RCC 7860 (cell line): ENCODE measurements at regions not wholly inside any gene's neighbourhood (a gene's known extent, or its start where the extent isn't known, plus 50 kb on each side); places are given as distances from the start of the nearest gene placed in this dataset.
A peak's percentile ranks its signal among the peaks of the same experiment; 100 is the strongest.

ENCODE experiments used
- DNase-seq: peaks from one replicate; pipeline ENCODE4 v3.0.0-alpha.2; 2015; ENCODE audit warnings: low spot score
- FAIRE-seq: peaks from 2 replicates; lab custom pipeline; 2012; peaks lifted over from hg19 to GRCh38; lab: Jason Lieb, UNC

DNA sequence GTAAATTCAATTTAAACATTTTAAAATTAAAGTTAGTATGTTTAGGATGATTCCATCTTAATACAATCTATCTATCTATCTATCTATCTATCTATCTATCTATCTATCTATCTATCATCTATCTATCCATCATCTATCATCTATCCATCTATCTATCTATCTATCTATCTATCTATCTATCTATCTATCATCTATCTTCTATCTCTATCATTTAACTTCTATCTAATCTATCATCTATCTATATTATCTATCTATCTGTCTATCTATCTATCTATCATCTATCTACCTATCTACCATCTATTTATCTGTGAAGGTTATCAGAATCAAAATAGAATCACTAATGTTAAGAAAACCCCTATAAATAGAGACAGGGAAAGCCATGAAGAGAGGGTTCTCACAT, 78.3 kb downstream of the RAMP3 start:
- FAIRE-seq (peak; percentile 18), DNase-seq (no peak)

DNA sequence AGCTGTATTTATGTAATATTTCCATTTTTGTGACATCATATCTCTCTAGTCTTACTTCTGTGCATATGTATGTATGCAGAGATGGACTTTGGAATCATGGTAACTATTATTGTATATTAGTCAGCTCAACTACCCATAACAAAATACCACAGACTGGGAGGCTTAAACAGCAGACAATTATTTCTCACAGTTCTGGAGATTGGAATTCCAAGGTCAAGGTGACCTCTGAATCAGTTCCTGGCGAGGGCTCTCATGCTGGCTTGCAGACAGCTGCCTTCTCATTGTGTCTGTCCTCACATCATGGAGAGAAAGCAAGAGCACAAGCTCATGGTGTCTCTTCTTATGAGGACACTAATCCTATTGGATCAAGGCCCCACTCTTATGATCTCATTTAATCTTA, 79.1 kb downstream of the RAMP3 start:
- DNase-seq (no peak), FAIRE-seq (no peak)

DNA sequence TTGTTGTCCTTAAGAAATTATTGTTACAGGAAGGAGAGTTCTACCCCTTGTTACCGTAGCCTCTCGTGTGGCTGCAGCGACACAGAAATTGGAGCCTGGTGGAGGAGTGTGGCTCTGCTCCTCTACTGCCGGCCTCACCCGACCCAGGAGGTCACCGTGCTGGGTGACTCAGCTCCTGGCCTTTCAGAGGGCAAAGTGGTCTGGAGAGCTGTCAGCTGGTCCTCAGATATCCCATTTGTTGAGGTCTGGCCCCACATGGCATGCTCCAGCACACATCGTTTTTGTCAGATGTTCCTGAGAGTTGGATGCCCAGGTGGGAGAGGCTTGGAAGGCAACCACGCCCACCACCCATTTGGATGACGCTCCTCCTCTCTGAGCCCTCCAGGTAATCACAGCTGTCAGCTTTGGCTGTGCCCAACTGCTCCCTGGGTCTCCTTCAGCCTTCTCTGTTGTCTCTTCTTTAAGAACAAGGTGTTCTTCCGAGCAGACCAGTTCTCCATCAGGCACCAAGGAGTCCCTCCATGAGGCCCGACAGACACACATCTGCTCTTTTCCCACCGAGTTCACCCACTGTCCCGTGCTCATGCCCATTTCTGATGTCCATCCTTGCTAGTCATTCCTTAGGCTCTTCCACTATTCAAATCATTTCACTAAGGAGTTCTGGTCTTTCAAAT, 80.3 kb downstream of the RAMP3 start:
- DNase-seq (peak; percentile 14), FAIRE-seq (peak; percentile 42)

DNA sequence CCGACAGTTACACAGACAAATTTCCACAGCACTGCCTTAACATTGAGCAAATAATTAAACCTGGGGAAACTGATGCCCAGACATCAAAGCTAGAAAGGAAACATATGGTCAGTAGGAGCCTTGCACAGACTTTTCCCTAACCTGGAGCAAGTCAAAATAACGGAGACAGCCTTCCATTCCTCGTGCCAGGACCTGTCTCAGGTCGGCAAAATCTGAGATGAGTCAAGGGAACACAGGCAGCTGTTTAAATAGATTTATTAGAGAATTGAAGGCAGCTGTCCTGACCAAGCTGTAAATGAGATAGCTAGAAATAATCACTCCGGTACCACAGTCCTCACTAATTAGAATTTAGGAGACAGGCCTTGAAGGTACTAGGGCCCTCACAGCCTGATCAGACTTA, 81.2 kb downstream of the RAMP3 start:
- DNase-seq: no peak
- no peak for FAIRE-seq

DNA sequence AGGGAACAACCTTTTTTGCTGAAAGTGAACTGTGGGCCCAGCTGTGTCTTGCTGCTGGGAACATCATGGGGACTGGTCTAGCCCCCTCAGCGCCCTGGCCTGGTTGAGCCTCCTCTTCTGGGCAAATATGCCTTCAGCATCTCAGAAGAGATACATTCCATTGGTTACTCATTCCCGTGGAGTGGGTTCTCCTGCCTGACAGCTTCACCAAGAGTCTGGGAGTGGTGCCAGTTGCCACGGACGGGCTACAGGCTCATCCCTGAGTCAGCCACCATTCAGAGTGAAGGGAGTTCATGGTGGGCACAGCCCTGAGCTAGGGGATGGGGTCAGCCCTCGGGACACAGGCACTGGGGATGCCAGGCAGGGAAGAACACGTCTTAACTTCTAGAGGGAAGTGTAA, 81.9 kb downstream of the RAMP3 start:
- peak; percentile 49 for DNase-seq
- FAIRE-seq: peak; percentile 29

DNA sequence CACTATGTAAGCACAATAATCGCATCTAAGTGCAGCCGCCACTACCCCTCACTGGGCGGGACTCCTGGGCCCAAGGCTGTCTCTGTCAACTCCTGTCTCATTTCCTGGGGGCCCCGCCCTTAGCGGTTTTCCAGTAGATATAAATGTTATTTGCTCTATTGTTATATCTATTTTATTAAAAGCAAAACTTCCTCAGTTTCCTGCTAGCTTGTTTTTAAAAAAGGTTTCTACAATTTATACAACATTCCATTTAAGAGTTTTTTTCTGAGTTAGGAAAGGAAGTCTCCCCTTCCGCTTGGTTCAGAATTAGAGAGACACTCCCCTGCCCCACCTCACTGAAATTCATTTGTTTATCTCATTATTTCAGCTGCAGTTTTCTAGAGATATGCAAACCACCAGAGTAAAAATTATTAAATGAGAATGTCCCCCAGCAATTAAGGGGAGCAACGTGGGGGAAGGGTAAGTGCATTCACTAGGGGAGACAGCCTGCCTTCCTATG, 82.7 kb downstream of the RAMP3 start:
- no peak for FAIRE-seq
- no peak for DNase-seq

DNA sequence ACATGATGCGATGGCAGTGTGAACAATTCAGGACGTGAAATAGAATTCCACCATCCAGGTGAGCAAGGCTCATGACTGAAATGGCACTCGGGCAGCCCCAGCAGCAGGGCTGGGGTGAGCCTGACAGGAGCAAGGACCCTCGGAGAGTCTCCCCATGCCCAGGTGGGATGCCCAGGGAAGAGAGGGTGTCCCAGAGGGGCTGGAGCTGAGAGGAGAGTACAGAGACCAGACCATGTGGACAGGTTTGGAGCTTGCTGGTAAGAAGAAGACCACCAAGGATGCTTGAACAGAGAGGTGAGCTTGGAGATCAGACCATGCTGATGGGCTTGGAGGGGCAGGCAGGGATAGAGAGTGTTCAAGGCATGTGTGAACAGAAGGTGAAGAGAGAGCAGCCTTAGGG, 83.3 kb downstream of the RAMP3 start:
- FAIRE-seq: no peak
- DNase-seq: no peak

DNA sequence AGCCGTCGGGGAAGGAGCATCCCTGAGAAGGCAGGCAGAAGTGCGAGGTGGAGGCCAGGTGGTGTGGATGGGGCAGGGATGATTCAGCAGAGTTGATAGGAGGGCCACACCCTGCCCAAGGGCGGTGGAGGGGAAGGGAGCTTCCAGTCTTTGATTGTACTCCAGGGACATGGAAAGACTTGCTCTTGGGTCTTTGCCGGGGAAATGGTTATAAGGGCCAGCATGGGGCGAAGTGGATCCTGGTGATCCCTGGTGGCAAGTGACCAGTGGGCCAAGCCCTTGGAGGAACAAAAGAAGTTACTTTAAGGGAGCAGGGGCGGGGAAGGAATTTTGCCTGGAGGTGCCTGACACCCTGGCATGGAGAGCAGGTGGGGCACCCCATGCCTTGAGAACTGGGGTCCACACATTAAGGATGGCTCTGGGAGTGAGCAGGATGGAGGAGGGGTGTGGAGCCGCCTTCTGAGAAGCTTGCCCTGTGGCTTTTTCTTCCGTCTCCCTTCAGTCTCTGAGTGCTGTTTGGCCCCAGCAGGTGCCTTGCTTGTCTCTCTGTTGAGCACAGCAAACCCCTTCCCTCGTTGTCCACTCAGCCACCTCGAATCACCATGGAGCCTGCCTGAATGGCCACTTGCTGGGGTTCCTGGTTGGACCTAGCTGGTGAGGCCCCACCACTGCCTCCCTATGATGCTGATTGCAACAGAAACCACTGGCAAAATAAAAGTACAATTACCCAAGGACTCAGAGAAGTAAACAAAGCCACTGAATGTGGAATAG, 83.9 kb downstream of the RAMP3 start:
- FAIRE-seq: no peak
- no peak for DNase-seq

DNA sequence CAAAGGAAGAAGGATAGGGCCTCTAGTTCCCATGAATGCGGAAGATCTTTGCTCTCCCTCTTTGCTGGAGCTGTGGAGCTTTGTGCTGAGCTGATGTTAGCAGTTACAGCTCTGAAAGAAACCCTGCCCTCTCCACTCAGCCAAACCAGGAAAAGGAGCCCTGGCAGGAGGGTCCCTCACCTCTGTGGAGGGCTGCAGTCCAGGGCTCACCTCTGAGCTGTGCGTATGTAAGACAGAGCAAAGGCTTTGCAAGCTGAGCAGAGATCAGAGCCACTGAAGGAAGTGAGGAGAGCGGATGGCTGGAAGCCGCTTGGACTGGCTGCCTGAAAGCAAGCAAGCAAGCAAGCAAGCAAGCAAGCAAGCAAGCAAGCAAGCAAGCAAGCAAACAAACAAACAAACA, 84.7 kb downstream of the RAMP3 start:
- DNase-seq (no peak), FAIRE-seq (no peak)

DNA sequence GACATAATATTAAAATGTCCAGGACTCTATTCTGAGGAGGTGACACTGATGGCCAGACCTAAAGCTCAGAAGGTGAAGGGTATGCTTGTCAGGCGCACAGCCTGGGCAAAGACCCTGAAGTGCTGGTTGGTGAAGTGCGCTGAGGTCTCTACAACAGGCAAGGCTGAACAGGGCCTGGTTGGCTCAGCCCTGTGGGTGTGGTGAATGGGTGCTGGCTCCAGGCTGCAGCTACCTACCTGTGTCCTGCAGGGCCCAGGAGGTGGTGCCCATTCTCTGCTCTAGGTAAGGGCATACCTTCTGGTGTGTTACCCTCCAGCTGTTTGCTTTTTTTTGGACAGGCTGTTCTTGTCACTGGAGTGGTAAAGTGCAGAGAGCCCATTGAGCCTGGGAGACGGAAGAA, 85.1 kb downstream of the RAMP3 start:
- FAIRE-seq (no peak), DNase-seq (no peak)

DNA sequence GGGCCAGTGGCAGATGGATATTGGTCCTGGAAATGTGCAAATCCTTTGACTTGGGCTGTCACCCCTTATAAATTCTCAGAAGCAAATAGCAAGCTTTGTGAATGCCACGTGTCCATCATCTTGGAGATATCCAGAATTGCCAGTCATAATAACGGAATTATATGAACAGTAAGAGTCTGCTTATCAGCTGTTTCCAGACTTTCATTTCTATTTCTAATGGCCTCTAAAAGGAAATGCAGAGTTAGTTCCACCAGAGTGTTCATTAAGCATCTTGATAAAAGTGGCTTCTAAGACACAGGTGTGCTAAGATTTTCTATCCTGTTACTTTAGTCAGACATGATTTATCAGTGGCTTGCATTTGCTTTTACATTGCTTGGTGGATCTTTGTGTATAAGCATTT, 87.4 kb downstream of the RAMP3 start:
- no peak for FAIRE-seq
- no peak for DNase-seq

DNA sequence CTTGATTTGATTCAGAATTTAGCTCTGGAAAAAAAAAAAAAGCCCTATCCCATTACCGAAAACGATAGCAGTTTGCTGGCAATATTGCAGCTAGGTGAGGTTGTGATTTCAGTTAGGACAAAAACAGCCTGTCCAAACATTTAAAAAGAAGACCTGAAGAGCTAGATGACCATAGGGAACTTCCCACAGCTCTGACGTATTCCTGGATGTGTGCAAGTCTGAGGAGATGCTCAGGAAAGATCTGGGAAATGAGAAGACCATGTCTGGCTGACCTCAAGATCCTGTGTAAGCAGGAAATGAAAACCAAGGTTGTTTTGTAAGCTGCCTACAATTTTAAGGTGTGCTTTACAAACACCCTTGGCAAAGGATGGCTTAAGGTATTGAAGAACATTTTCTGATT, 88.7 kb downstream of the RAMP3 start:
- no peak for DNase-seq
- FAIRE-seq: no peak

DNA sequence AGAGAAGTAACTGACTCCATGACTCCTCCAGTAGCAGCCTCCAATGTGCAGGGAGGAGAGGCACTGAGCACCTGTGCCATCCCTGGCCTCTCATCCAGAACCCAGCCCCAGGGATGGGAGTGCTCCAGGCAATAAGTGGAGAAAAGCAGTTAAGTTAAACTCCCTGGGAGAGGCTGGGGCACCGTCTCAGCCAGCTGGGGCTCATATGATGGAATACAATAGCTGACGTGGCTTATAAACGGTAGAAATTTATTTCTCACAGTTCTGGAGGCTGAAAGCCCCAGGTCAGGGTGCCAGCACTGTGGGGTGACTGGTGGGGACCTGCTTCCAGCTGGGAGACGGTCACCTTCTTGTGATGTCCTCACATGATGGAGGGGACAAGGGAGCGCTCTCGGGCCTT, 94.7 kb downstream of the RAMP3 start:
- DNase-seq (no peak), FAIRE-seq (no peak)

DNA sequence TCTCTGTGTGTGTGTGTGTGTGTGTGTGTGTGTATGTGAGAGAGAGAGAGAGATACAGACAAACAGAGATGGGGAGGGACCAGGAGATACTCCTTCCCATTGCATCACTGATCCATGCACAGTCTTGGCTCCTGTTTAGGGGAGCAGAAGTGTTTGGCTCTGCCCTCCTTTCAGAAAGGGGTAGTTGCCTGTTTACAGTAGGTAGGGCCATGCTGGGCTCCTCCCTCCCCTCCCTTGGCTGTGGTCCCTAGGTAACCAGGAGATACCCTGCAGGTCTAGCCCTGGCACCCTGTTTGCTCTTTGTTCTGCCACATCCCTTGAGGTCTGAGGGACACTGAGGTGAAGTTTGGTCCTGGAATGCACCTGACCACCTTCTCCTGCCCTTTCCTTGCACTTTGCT, 95.3 kb downstream of the RAMP3 start:
- no peak for DNase-seq
- no peak for FAIRE-seq

DNA sequence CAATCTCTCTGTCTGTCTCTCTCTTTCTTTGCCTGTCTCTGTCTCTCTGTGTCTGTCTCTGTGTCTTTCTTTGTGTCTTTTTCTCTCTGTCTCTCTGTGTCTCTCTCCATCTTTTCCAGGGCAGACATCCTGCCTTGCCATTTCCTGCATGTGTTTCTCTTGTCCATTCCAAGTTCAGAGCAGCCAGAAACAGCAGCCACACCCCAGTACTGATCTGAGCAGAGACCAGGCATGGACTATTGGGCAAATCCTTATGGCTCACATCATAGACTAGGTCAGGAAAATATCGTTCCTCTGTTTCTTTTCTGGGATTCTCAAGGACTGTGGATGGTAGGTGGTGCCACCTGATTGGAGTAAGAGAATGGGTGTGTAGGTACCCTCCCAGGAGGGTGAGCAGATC, 95.8 kb downstream of the RAMP3 start:
- FAIRE-seq: no peak

DNA sequence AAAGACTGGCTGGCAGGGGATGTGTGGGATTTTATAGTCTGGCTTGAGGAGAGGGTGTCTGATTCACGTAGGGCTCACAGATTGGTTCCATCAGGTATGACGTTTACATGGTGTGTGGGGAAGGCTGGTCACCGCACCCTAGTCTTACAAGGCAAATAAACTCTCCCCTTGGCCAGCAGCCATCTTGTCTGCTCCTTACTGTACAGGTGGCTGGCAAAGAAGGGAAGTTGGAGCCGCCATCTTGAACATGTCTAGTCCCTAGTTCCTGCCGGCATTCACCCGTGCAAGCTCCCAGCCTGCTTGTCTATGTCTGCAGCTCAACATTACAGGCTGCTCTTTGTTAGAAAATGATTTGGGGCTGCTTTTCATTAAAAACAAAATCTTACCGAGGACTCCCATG, 97.6 kb downstream of the RAMP3 start:
- DNase-seq: no peak
- FAIRE-seq: no peak

More for the DNA sequence above, 95.8 kb downstream of the RAMP3 start:
- no peak for DNase-seq

DNA sequence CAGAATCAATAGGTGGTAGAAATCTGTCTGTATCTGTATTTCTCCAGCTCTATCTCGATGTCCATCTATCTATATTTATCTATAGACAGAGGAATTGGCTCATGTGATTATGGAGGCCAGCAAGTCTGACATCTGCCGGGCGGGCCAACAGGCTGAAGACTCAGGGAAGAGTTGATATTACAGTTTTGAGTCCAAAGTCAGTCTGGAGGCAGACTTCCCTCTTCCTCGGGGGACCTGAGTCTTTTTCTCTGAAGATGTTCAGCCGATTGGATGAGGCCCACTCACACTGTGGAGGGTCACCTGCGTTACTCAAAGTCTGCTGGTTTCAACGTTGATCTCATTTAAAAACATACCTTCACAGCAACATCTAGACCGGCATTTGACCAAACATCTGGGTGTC, 98.7 kb downstream of the RAMP3 start:
- no peak for FAIRE-seq
- no peak for DNase-seq

DNA sequence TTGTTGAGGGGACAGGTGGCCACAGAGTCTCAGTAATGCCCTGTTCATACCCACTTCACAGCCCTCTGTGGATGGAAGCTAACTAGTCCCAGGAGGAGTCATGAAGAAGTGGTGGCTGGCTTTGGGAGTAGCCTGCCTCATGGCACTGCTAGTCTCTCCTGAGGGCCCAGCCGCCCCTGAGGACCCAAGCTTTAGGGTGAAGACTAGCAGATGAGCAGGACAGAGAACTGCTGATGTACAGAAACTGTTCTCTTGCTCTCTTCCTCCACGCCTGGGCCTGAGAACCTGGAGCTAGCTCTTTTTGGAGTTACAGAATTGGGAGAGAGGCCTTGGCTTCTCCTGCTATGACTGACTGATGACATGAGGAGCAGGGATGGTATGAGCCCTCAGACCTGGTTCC, 99.2 kb downstream of the RAMP3 start:
- DNase-seq: no peak
- FAIRE-seq: no peak

DNA sequence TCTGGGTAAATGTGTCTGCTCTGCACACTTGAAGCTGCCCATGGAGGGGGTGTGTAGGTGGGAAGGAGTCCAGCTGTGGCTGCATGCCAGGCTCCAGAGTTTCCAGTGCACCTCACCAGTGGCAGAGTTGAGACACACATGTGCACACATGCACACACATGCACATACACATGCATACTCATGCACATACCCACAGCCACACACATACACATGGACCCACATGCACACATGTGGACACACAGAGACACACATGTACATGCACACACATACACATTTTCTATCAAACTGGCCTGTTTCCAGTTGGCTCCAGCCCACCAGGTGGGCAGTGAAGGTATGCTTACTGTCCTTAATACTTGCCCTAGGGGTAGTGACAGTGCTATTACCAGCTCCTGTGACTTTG, 99.7 kb downstream of the RAMP3 start:
- no peak for FAIRE-seq
- DNase-seq: no peak

DNA sequence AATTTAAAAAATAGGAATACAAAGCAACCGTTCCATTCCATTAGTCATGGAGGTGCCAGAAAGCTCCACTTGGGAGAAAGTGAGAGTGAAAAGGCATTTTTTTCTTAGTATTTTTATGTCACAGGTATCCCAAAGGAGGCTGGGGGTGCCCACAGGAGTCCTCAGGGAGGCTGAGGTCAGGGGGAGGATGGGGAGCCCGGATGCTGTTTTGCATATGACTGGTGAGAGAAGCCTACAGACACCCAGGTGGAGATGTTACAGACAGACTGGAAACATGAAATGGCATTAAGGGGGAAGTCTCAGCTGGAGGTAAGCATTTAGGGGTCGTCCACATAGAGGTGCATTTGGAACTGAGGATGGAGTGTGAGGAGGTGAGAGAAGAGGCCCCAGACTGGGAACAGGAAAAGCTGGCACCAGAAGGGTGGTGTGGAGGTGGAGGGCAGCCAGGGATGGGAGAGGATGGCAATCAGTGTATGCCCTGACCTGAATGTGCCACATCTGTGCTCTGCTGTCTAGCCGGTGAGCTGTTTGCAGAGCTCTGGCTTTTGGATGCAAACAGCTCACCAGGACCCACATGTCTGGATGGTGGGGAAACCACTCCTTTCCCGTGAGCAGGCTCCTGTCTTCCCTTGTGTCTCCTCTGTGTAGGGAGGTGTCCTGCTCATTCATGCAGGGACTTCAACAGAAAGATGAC, 101.1 kb downstream of the RAMP3 start:
- DNase-seq (no peak), FAIRE-seq (no peak)

DNA sequence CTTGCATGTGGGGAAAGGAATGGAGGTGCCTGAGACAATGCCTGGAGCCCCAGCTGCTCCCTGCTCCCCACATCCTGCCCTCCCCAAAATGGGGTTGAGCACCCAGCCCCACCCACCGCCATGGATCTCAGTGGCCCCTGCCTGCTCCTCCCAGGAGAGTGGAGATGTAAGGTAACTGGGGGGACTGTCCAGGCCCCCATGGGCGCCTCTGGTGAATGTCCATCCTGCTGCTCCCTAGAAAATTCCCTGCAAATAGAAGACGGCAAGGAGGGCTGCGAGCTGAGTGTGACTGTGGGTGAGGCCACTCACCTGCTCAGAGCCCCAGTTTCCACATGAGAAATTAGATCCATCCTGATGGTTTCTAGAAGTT, 101.6 kb downstream of the RAMP3 start:
- DNase-seq: no peak
- no peak for FAIRE-seq
